Osteoblast (primary cell): ENCODE measurements at regions not wholly inside any gene's neighbourhood (a gene's known extent, or its start where the extent isn't known, plus 50 kb on each side); places are given as distances from the start of the nearest gene placed in this dataset.

Experiments
- DNase-seq: peaks from one replicate; pipeline ENCODE4 v3.0.0; 2011; ENCODE audit warnings: low spot score, mixed read lengths; ENCODE audit not compliant: insufficient read length; ENCODE audit errors: missing footprints
- H2AFZ ChIP-seq: 2 replicates; pipeline ENCODE4 v1.6.0; 2011; ENCODE audit warnings: mild to moderate bottlenecking, low read length
- H3K27ac ChIP-seq: 2 replicates; pipeline ENCODE4 v1.5.1; 2011; ENCODE audit warnings: mild to moderate bottlenecking, low read depth, low read length, moderate library complexity
- H3K27me3 ChIP-seq: 2 replicates; pipeline ENCODE4 v1.6.0; 2012; ENCODE audit warnings: mild to moderate bottlenecking, control low read depth, inconsistent platforms, low read length, moderate library complexity; ENCODE audit not compliant: insufficient read depth
- H3K36me3 ChIP-seq: 2 replicates; pipeline ENCODE4 v1.5.1; 2011; ENCODE audit warnings: mild to moderate bottlenecking, low read length, control low read depth, moderate library complexity; ENCODE audit not compliant: insufficient read depth
- H3K4me1 ChIP-seq: 2 replicates; pipeline ENCODE4 v1.5.1; 2011; ENCODE audit warnings: mild to moderate bottlenecking, low read length, control low read depth, moderate library complexity; ENCODE audit not compliant: insufficient read depth
- H3K4me2 ChIP-seq: 2 replicates; pipeline ENCODE4 v1.6.0; 2011; ENCODE audit warnings: mild to moderate bottlenecking, low read length; ENCODE audit not compliant: insufficient read depth
- H3K4me3 ChIP-seq: fragments of 200-600 bp; sonication (generic); 3 replicates; pipeline ENCODE4 v1.5.1; 2012; ENCODE audit warnings: mild to moderate bottlenecking, low read length, inconsistent platforms; ENCODE audit not compliant: insufficient read depth
- H3K79me2 ChIP-seq: 2 replicates; pipeline ENCODE4 v1.6.0; 2012; ENCODE audit warnings: mild to moderate bottlenecking, low read length, control low read depth, inconsistent platforms; ENCODE audit not compliant: insufficient read depth
- H3K9me3 ChIP-seq: 2 replicates; pipeline ENCODE4 v1.5.1; 2011; ENCODE audit warnings: low read depth, low read length, control low read depth
- H4K20me1 ChIP-seq: 2 replicates; pipeline ENCODE4 v1.6.0; 2012; ENCODE audit warnings: mild to moderate bottlenecking, low read length, control low read depth; ENCODE audit not compliant: insufficient read depth
- CTCF ChIP-seq: IDR thresholded peaks from 2 replicates; pipeline ENCODE4 v1.5.1; 2011; ENCODE audit warnings: mild to moderate bottlenecking, low read depth, low read length, moderate library complexity; ENCODE audit errors: extremely low read depth

- Histone ChIP-seq H3K27ac (no peak overlapping the region), H3K9me3 (no peaks in the 10 kb centered on the region), H3K27me3 (no peaks in the 10 kb centered on the region), H4K20me1 (no peaks in the 10 kb centered on the region), H3K4me2 (no peak overlapping the region), H3K36me3 (no peaks in the 10 kb centered on the region), H3K4me3 (no peak overlapping the region), H2AFZ (no peak overlapping the region), H3K4me1 (no peaks in the 10 kb centered on the region), H3K79me2 (no peaks in the 10 kb centered on the region)
- no peak for TF ChIP-seq CTCF
- no peak for DNase-seq
Measured at GRCh38 chr14:38839694-38840365, 263.2 kb downstream of the SEC23A start.

GRCh38 chr14:38838979-38839323 lies 264.1 kb downstream of the SEC23A start:
- H2AFZ ChIP-seq: no peak overlapping the region
- H3K27me3 ChIP-seq: no peaks in the 10 kb centered on the region
- H3K4me3 ChIP-seq: no peak overlapping the region
- H3K4me1 ChIP-seq: no peaks in the 10 kb centered on the region
- no peak for DNase-seq
- no peak for TF ChIP-seq CTCF
- H3K27ac ChIP-seq: no peak overlapping the region
- H3K4me2 ChIP-seq: no peak overlapping the region
- H4K20me1 ChIP-seq: no peaks in the 10 kb centered on the region
- H3K79me2 ChIP-seq: no peaks in the 10 kb centered on the region
- no peaks in the 10 kb centered on the region for H3K36me3 ChIP-seq
- H3K9me3 ChIP-seq: no peaks in the 10 kb centered on the region

- Histone ChIP-seq H3K79me2 (no peaks in the 10 kb centered on the region), H3K4me3 (no peak overlapping the region), H3K36me3 (no peaks in the 10 kb centered on the region), H3K9me3 (no peaks in the 10 kb centered on the region), H4K20me1 (no peaks in the 10 kb centered on the region), H3K4me1 (no peaks in the 10 kb centered on the region), H2AFZ (no peak overlapping the region), H3K27ac (no peak overlapping the region), H3K4me2 (no peak overlapping the region), H3K27me3 (no peaks in the 10 kb centered on the region)
- DNase-seq: no peak
- no peak for TF ChIP-seq CTCF
Measured at GRCh38 chr14:38838049-38838978, 264.7 kb downstream of the SEC23A start.
